ENCODE measurements at regions not wholly inside any gene's neighbourhood (a gene's known extent, or its start where the extent isn't known, plus 50 kb on each side); places are given as distances from the start of the nearest gene placed in this dataset.

DNA sequence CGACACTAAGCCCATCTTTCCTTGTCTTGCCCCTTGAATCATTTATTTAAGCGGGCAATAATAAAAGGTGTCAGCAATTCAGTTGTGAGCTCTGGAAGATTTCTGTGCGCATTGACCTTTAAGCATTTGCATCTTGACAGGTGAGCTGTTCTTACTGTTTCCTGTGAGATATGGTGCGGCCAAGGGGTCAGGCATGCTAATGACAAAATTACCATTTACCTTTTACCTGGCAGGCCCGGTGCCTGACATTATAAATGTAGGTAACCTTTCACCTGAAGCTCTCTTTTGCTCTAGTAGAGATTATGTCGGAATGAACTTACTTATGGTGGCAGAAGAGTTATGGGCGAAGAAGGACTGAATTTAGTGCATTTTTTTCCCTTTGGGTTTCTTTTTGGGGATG is 89.3 kb upstream of the EEF1E1 start:
- no peak overlapping the region for H3K4me3 ChIP-seq
- TF ChIP-seq, protein P1, sequence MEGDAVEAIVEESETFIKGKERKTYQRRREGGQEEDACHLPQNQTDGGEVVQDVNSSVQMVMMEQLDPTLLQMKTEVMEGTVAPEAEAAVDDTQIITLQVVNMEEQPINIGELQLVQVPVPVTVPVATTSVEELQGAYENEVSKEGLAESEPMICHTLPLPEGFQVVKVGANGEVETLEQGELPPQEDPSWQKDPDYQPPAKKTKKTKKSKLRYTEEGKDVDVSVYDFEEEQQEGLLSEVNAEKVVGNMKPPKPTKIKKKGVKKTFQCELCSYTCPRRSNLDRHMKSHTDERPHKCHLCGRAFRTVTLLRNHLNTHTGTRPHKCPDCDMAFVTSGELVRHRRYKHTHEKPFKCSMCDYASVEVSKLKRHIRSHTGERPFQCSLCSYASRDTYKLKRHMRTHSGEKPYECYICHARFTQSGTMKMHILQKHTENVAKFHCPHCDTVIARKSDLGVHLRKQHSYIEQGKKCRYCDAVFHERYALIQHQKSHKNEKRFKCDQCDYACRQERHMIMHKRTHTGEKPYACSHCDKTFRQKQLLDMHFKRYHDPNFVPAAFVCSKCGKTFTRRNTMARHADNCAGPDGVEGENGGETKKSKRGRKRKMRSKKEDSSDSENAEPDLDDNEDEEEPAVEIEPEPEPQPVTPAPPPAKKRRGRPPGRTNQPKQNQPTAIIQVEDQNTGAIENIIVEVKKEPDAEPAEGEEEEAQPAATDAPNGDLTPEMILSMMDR (IDR thresholded peaks at IDR 0.05; ENCODE audit: low read depth, low read length): no peak
- no peak overlapping the region for H3K27ac ChIP-seq
- H3K27me3 ChIP-seq: no peaks in the 10 kb centered on the region
- DNase-seq (ENCODE audit: low read depth in 1 of 2, low spot score in 1 of 2): no peak
- H3K9me3 ChIP-seq (ENCODE audit: low read depth): no peaks in the 10 kb centered on the region
- H3K36me3 ChIP-seq: no peaks in the 10 kb centered on the region
- H3K4me1 ChIP-seq (ENCODE audit: low read depth): no peaks in the 10 kb centered on the region

DNA sequence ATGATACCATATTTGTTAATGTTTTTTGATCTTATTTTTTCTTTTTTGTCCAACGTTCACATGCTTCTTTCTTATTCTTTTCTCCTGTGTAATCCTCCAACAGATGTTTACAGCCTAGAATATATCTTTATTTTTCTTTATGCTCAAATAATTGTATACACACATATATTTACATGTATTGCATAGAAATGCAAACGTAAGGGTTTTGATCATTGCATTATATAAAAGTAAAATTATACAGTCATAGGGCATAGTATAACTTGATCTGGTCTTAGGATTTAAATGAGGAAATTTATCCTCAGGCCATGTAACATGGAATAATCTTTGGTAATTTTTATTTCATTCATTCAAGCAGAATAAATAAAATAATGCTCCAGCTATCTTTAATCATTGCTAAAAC is 84.9 kb upstream of the EEF1E1 start:
- TF ChIP-seq, protein P1 (IDR thresholded peaks at IDR 0.05; ENCODE audit: low read depth, low read length): no peak
- Histone ChIP-seq H3K36me3 (no peaks in the 10 kb centered on the region), H3K27me3 (no peaks in the 10 kb centered on the region), H3K9me3 (ENCODE audit: low read depth) (no peaks in the 10 kb centered on the region), H3K4me3 (no peak overlapping the region), H3K4me1 (ENCODE audit: low read depth) (no peaks in the 10 kb centered on the region), H3K27ac (no peak overlapping the region)
- no peak for DNase-seq (ENCODE audit: low read depth in 1 of 2, low spot score in 1 of 2)

DNA sequence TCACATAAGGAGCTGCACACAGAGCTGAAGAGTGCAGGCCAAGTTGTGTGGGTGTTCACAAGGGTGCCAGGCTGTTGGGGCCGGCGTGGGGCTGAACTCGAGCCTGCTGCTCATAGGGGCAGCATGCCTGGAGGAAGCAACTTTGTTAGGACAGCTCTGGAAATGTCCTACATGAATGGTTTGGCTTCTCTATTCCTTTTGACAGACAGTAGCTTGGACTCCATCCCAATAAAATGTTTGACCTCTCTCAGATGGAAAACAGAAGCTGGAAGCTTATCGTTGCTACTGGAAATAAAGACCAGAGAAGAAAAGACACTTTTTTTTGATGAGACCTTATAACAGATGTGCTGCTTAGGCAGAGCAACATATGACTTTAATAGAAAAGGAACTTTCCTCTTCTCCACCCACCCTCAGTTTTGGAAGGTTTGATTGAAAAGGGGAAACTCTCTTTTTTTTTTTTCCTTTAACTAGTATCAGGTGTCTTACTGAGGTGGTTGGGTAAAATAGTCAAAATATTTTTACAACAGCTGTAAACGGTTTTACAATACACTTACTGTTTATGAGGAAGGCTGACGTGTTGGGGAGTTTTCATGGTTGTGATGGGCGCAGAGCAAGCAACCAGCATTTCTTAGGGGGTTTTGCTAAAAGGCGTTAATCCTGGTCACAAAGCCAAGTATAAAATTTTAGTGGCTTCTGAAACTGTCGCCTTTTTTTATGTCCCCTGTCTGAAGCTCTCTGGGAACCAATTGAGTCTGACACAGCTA is 80.7 kb upstream of the EEF1E1 start:
- Histone ChIP-seq H3K27me3 (no peaks in the 10 kb centered on the region), H3K27ac (no peak overlapping the region), H3K4me3 (no peak overlapping the region), H3K9me3 (ENCODE audit: low read depth) (no peaks in the 10 kb centered on the region), H3K4me1 (ENCODE audit: low read depth) (peaks cover 17% of the 10 kb centered on the region), H3K36me3 (no peaks in the 10 kb centered on the region)
- peak in 1 of 2 donors; percentile 22 for DNase-seq (ENCODE audit: low read depth in 1 of 2, low spot score in 1 of 2)
- TF ChIP-seq, protein P1 (IDR thresholded peaks at IDR 0.05; ENCODE audit: low read depth, low read length): no peak

DNA sequence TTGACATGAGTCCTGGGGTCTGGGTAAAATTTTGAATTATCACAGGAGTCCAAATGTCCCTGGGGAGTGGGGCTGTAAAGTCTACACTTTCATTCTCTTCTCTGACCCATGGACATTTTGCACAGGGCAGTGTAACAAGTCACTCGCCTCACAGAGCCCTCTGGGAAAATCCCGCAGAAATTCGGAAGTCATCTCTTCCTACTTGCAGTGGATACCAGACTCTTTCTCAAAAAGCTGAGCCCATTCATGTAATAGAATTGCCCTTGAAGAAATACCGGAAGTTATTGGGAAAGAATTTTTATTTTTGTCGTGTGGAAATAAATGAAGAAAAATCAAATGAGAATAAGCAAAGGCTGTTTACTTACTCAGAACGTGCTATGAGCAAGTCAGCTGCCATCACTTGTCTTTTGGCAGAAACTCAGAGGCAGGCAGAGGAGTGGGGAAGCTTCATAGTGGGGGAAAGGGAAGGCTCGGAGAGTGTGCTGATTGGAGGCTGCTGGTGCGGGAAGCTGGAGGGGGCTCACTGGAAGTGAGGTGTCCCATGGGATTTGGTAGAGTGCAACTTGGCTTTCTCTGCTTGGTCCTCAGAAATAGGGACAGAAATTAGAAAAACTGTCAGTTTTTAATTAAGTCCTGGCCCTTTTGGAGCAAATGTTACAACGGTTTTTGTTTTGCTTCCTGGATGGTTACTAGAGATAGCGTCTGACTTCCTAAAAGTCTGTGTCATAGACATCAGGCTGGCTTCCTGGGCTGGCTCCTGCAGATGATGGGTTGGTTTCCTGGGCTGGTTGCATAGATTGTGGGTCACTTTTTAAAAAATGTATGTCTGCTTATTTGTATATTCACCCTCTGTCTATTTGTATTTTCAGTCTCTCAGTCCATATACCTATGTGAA is 79.8 kb upstream of the EEF1E1 start:
- peak in 1 of 2 donors; percentile 30 for DNase-seq (ENCODE audit: low read depth in 1 of 2, low spot score in 1 of 2)
- no peaks in the 10 kb centered on the region for H3K27me3 ChIP-seq
- H3K4me3 ChIP-seq: no peak overlapping the region
- no peaks in the 10 kb centered on the region for H3K36me3 ChIP-seq
- no peaks in the 10 kb centered on the region for H3K9me3 ChIP-seq (ENCODE audit: low read depth)
- H3K4me1 ChIP-seq (ENCODE audit: low read depth): peaks cover 17% of the 10 kb centered on the region
- H3K27ac ChIP-seq: peak overlapping the region; percentile 7
- TF ChIP-seq, protein P1 (IDR thresholded peaks at IDR 0.05; ENCODE audit: low read depth, low read length): no peak

DNA sequence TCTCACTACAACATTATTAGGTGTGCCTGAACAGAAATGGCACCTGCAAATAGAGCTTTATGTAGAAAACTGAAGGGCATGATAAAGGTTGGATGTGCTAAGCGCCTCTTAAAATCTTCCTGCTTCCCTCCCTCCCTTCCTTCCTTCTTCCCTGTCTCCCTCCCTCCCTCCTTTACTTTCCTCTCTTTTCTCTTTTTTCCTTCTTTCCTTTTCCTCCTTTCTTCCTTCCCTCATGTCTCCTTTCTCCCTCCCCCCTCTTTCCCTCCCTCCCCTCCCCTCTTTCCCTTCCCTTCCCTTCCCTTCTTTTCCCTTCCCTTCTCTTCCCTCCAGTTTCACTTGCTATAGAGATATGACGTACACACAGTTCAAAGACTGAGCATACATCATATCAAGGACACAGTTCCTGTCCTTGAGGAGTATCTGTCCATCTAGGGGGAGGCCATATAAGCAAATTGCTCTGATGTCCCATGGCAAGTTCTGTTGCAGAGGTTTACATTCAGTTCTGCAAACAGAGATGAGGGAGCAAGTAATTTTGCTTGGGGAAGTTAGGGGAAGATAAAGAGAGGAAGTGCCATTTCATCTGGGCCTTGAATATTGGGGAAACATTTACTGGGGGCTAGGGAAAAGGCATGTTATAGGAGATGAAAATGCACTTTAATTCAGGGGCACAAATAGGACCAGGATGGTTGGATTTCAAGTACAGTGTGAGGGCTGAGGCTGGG is 79.0 kb upstream of the EEF1E1 start:
- Histone ChIP-seq H3K27ac (peak overlapping the region; percentile 77), H3K4me1 (ENCODE audit: low read depth) (peaks cover 17% of the 10 kb centered on the region), H3K4me3 (no peak overlapping the region)

More for the DNA sequence above, 79.0 kb upstream of the EEF1E1 start:
- TF ChIP-seq, protein P1 (IDR thresholded peaks at IDR 0.05; ENCODE audit: low read depth, low read length): no peak
- Histone ChIP-seq H3K36me3 (no peaks in the 10 kb centered on the region), H3K27me3 (no peaks in the 10 kb centered on the region), H3K9me3 (ENCODE audit: low read depth) (no peaks in the 10 kb centered on the region)
- no peak for DNase-seq (ENCODE audit: low read depth in 1 of 2, low spot score in 1 of 2)
